IMR-90 (cell line): ENCODE measurements at regions not wholly inside any gene's neighbourhood (a gene's known extent, or its start where the extent isn't known, plus 50 kb on each side); places are given as distances from the start of the nearest gene placed in this dataset.

Experiments used
- ATAC-seq: fragments of 200-7000 bp; cut with Tn5 transposase; 2 replicates; pipeline ENCODE4 v1.9.1; 2020; ENCODE audit warnings: low read depth, mild to moderate bottlenecking, moderate library complexity
- BruUV-seq: library from RNA; stranded (reverse); fragments of 400-500 nt; replicated peaks from 2 replicates; lab custom pipeline; 2021; lab: Mats Ljungman, UMichigan
- CTCF ChIA-PET: fragments of 300-600 bp; formaldehyde crosslinking; extraction: SDS; loops from one replicate; lab custom pipeline; 2021; ENCODE audit warnings: antibody characterized with exemption; lab: Yijun Ruan, JAX
- POLR2A ChIA-PET: fragments of 300-600 bp; sonication (Branson Sonifier 250); formaldehyde crosslinking; loops from one replicate; lab custom pipeline; 2022; ENCODE audit warnings: antibody characterized with exemption; ENCODE audit not compliant: unreplicated experiment; lab: Charles Lee
- DNase-seq: peaks from one replicate; pipeline ENCODE4 v3.0.0; 2013
- H2AFZ ChIP-seq: replicated peaks from 2 replicates; pipeline ENCODE3; 2013; ENCODE audit warnings: low read length, mild to moderate bottlenecking; ENCODE audit not compliant: poor library complexity
- H2AK5ac ChIP-seq: 2 replicates; pipeline ENCODE4 v1.6.1; 2013; ENCODE audit warnings: low read depth, low read length, inconsistent platforms
- H2AK9ac ChIP-seq: replicated peaks from 2 replicates; pipeline ENCODE3; 2013; ENCODE audit warnings: mild to moderate bottlenecking, low read depth, low read length, moderate library complexity; ENCODE audit not compliant: poor library complexity
- H2BK120ac ChIP-seq: 2 replicates; pipeline ENCODE4 v1.6.1; 2013; ENCODE audit warnings: low read depth, low read length, inconsistent platforms
- H2BK15ac ChIP-seq: 3 replicates; pipeline ENCODE4 v1.6.1; 2013; ENCODE audit warnings: low read depth, low read length, inconsistent platforms
- H2BK20ac ChIP-seq: 2 replicates; pipeline ENCODE4 v1.6.1; 2013; ENCODE audit warnings: low read depth, mild to moderate bottlenecking, inconsistent platforms, low read length, moderate library complexity
- H2BK5ac ChIP-seq: 2 replicates; pipeline ENCODE4 v1.6.1; 2013; ENCODE audit warnings: mild to moderate bottlenecking, low read depth, low read length, inconsistent platforms; ENCODE audit not compliant: poor library complexity, severe bottlenecking
- H3K14ac ChIP-seq: replicated peaks from 2 replicates; pipeline ENCODE4 v1.6.1; 2013; ENCODE audit warnings: low read depth, low read length, inconsistent platforms
- H3K18ac ChIP-seq: 2 replicates; pipeline ENCODE4 v1.6.1; 2013; ENCODE audit warnings: low read depth, low read length, control low read depth
- H3K23ac ChIP-seq: 2 replicates; pipeline ENCODE4 v1.6.1; 2013; ENCODE audit warnings: low read depth, low read length, inconsistent platforms
- H3K27ac ChIP-seq: 2 replicates; pipeline ENCODE4 v1.5.1; 2013; ENCODE audit warnings: mild to moderate bottlenecking, control low read depth, low read length; ENCODE audit not compliant: insufficient read depth
- H3K27me3 ChIP-seq: 2 replicates; pipeline ENCODE4 v1.6.1; 2013; ENCODE audit warnings: low read length; ENCODE audit not compliant: control insufficient read depth, insufficient read depth
- H3K36me3 ChIP-seq: 2 replicates; pipeline ENCODE4 v1.6.1; 2013; ENCODE audit warnings: low read length, mixed read lengths; ENCODE audit not compliant: control insufficient read depth, insufficient read depth
- H3K4ac ChIP-seq: 2 replicates; pipeline ENCODE4 v1.6.1; 2013; ENCODE audit warnings: low read depth, low read length, inconsistent platforms
- H3K4me1 ChIP-seq: 2 replicates; pipeline ENCODE4 v1.6.1; 2013; ENCODE audit warnings: low read length, mixed read lengths; ENCODE audit not compliant: control insufficient read depth, insufficient read depth
- H3K4me2 ChIP-seq: 2 replicates; pipeline ENCODE4 v1.6.1; 2013; ENCODE audit warnings: low read depth, mild to moderate bottlenecking, control low read depth, low read length, moderate library complexity
- H3K4me3 ChIP-seq: 2 replicates; pipeline ENCODE4 v1.5.1; 2013; ENCODE audit warnings: low read depth, mild to moderate bottlenecking, control low read depth, low read length, moderate library complexity; ENCODE audit not compliant: insufficient read depth
- H3K56ac ChIP-seq: 2 replicates; pipeline ENCODE4 v1.6.1; 2013; ENCODE audit warnings: low read length, inconsistent platforms; ENCODE audit not compliant: insufficient read depth; ENCODE audit errors: extremely low read depth
- H3K79me1 ChIP-seq, 2 experiments: 2 replicates each; pipeline ENCODE4 v1.6.1; 2013; ENCODE audit warnings: low read length in 2 of 2, inconsistent platforms in 1 of 2, low read depth in 1 of 2
- H3K9ac ChIP-seq: 2 replicates; pipeline ENCODE4 v1.6.1; 2013; ENCODE audit warnings: low read depth, low read length, control low read depth
- H3K9me1 ChIP-seq: 2 replicates; pipeline ENCODE4 v1.6.1; 2013; ENCODE audit warnings: low read length, inconsistent platforms; ENCODE audit not compliant: insufficient read depth
- H3K9me3 ChIP-seq: 2 replicates; pipeline ENCODE4 v1.6.1; 2013; ENCODE audit warnings: low read length; ENCODE audit not compliant: control insufficient read depth, insufficient read depth
- H4K20me1 ChIP-seq: 2 replicates; pipeline ENCODE4 v1.6.1; 2013; ENCODE audit warnings: low read length, inconsistent platforms; ENCODE audit not compliant: insufficient read depth
- H4K5ac ChIP-seq: 2 replicates; pipeline ENCODE4 v1.6.1; 2013; ENCODE audit warnings: mild to moderate bottlenecking, low read depth, low read length, control low read depth
- H4K8ac ChIP-seq, 2 experiments: 2 replicates each; pipeline ENCODE4 v1.6.1; 2013; ENCODE audit warnings: low read depth in 2 of 2, low read length in 2 of 2, control low read depth in 1 of 2, inconsistent platforms in 1 of 2
- H4K91ac ChIP-seq: 2 replicates; pipeline ENCODE4 v1.6.1; 2013; ENCODE audit warnings: low read depth, low read length, inconsistent platforms; ENCODE audit not compliant: insufficient read depth
- BHLHE40 ChIP-seq: fragments of 150-350 bp; IDR thresholded peaks from 2 replicates; pipeline ENCODE4 v1.6.1; 2016; ENCODE audit warnings: mild to moderate bottlenecking, low read depth, low read length
- CEBPB ChIP-seq: IDR thresholded peaks from 2 replicates; pipeline ENCODE4 v1.6.1; 2012; ENCODE audit warnings: low read depth, low read length, improper control_type of control experiment
- CHD1 ChIP-seq: IDR thresholded peaks from 2 replicates; pipeline ENCODE4 v1.6.1; 2012; ENCODE audit warnings: low read depth, low read length, improper control_type of control experiment
- CTCF ChIP-seq: conservative IDR thresholded peaks from 2 replicates; pipeline ENCODE4 v1.5.1; 2012; ENCODE audit warnings: mild to moderate bottlenecking, low read depth, low read length, improper control_type of control experiment
- ELK1 ChIP-seq: fragments of 150-350 bp; IDR thresholded peaks from 2 replicates; pipeline ENCODE4 v1.6.1; 2016; ENCODE audit warnings: low read depth, mild to moderate bottlenecking, low read length, moderate library complexity, borderline replicate concordance
- FOS ChIP-seq: fragments of 150-350 bp; IDR thresholded peaks from 2 replicates; pipeline ENCODE4 v1.6.1; 2016; ENCODE audit warnings: low read depth, low read length
- MAFK ChIP-seq: IDR thresholded peaks from 2 replicates; pipeline ENCODE4 v1.6.1; 2012; ENCODE audit warnings: low read depth, low read length, improper control_type of control experiment
- MAZ ChIP-seq: IDR thresholded peaks from 2 replicates; pipeline ENCODE4 v1.6.1; 2012; ENCODE audit warnings: low read depth, mild to moderate bottlenecking, low read length, improper control_type of control experiment, moderate library complexity, borderline replicate concordance
- MXI1 ChIP-seq: IDR thresholded peaks from 2 replicates; pipeline ENCODE4 v1.6.1; 2012; ENCODE audit warnings: low read depth, mild to moderate bottlenecking, low read length, moderate library complexity, borderline replicate concordance
- NFE2L2 ChIP-seq: fragments of 150-350 bp; IDR thresholded peaks from 2 replicates; pipeline ENCODE4 v1.6.1; 2016; ENCODE audit warnings: low read depth, mild to moderate bottlenecking, low read length
- POLR2A ChIP-seq: IDR thresholded peaks from 2 replicates; pipeline ENCODE4 v1.6.1; 2012; ENCODE audit warnings: mild to moderate bottlenecking, low read depth, low read length
- RAD21 ChIP-seq: IDR thresholded peaks from 2 replicates; pipeline ENCODE4 v1.6.1; 2012; ENCODE audit warnings: low read length, improper control_type of control experiment
- RCOR1 ChIP-seq: IDR thresholded peaks from 2 replicates; pipeline ENCODE4 v1.6.1; 2012; ENCODE audit warnings: mild to moderate bottlenecking, low read length, improper control_type of control experiment; ENCODE audit not compliant: insufficient replicate concordance
- RFX5 ChIP-seq: IDR thresholded peaks from 2 replicates; pipeline ENCODE4 v1.8.0; 2012; ENCODE audit warnings: low read depth, mild to moderate bottlenecking, low read length, moderate library complexity
- SMC3 ChIP-seq: fragments of 150-350 bp; IDR thresholded peaks from 2 replicates; pipeline ENCODE4 v1.6.1; 2016; ENCODE audit warnings: low read depth, mild to moderate bottlenecking, antibody characterized with exemption, low read length, moderate library complexity
- whole genome bisulfite sequencing, 2 experiments: methylation state at CpG; one replicate each; pipeline versions ENCODE4 v1.1.5 to v1.1.7; 2013; ENCODE audit warnings: missing lambda C conversion rate in 2 of 2; ENCODE audit not compliant: insufficient read length in 1 of 2; ENCODE audit errors: extremely low coverage in 2 of 2; 5-methylcytosine and 5-hydroxymethylcytosine counted together
- dilution Hi-C: fragments of 300-500 bp; cut with HindIII; formaldehyde crosslinking; loops from one replicate; pipeline ENCODE4 v1.14.3; 2018; ENCODE audit warnings: low sequenced_read_pairs; ENCODE audit not compliant: unreplicated experiment
- in situ Hi-C: fragments of 300-500 bp; cut with MboI; formaldehyde crosslinking; loops from 3 replicates; pipeline ENCODE4 v1.14.3; 2019; ENCODE audit warnings: low sequenced_read_pairs, inconsistent platforms, mixed read lengths
- intact Hi-C: fragments of 100-400 bp; cut with micrococcal nuclease; formaldehyde crosslinking; loops from 2 replicates; pipeline ENCODE4 v1.10.0; 2022
- TF ChIP-seq, protein P1 (sequence below): fragments of 150-350 bp; IDR thresholded peaks from 2 replicates; pipeline ENCODE4 v1.6.1; 2017; ENCODE audit warnings: mild to moderate bottlenecking, antibody characterized with exemption, low read length, low read depth

- H3K14ac ChIP-seq = no peak overlapping the region
- no peak overlapping the region for H4K5ac ChIP-seq
- POLR2A ChIA-PET = no interaction called here
Observed at GRCh38 chr6:29227235-29227634, 56.5 kb downstream of the OR2J2 start.

More at GRCh38 chr6:29227235-29227634, 56.5 kb downstream of the OR2J2 start:
- TF ChIP-seq NFE2L2 (no peak), RAD21 (no peak), MAZ (no peak), ELK1 (no peak), FOS (no peak), MXI1 (no peak), BHLHE40 (no peak), MAFK (no peak), CTCF (no peak), CHD1 (no peak), POLR2A (no peak), SMC3 (no peak), RFX5 (no peak), RCOR1 (no peak), CEBPB (no peak)
- TF ChIP-seq, protein P1, sequence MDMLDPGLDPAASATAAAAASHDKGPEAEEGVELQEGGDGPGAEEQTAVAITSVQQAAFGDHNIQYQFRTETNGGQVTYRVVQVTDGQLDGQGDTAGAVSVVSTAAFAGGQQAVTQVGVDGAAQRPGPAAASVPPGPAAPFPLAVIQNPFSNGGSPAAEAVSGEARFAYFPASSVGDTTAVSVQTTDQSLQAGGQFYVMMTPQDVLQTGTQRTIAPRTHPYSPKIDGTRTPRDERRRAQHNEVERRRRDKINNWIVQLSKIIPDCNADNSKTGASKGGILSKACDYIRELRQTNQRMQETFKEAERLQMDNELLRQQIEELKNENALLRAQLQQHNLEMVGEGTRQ = no peak
- H2AK9ac ChIP-seq = no peak overlapping the region
- H3K4me1 ChIP-seq = no peaks in the 10 kb centered on the region
- H2BK15ac ChIP-seq = no peak overlapping the region
- CTCF ChIA-PET = no interaction called here
- no peaks in the 10 kb centered on the region for H3K36me3 ChIP-seq
- no peak overlapping the region for H2BK120ac ChIP-seq
- H2BK20ac ChIP-seq = no peak overlapping the region
- in situ Hi-C loops (no loop called here), intact Hi-C loops (no loop called here), dilution Hi-C loops (no loop called here)
- no peak overlapping the region for H3K4me2 ChIP-seq
- H3K9me3 ChIP-seq = peaks cover 13% of the 10 kb centered on the region; the same call in 1 of the 2 replicates
- BruUV-seq = no TSS peak
- no peak overlapping the region for H3K23ac ChIP-seq
- no peak overlapping the region for H3K18ac ChIP-seq
- no peak overlapping the region for H3K56ac ChIP-seq
- 17% methylated on average over 1 of the region's 5 CpGs; no CpG with 5 or more reads in 1 of the 2 experiments for WGBS, 2 experiments
- DNase-seq (no peak), ATAC-seq (no peak)
- H3K4ac ChIP-seq = no peak overlapping the region
- no peak overlapping the region for H3K9ac ChIP-seq
- H4K20me1 ChIP-seq = no peaks in the 10 kb centered on the region
- H3K27me3 ChIP-seq = no peaks in the 10 kb centered on the region
- no peaks in the 10 kb centered on the region for H3K9me1 ChIP-seq
- H2AFZ ChIP-seq = no peak overlapping the region
- H3K79me1 ChIP-seq = no peaks in the 10 kb centered on the region
- H3K27ac ChIP-seq = no peak overlapping the region
- no peak overlapping the region for H4K8ac ChIP-seq
- no peak overlapping the region for H2BK5ac ChIP-seq
- H2AK5ac ChIP-seq = no peak overlapping the region
- no peak overlapping the region for H3K4me3 ChIP-seq
- H4K91ac ChIP-seq = no peak overlapping the region
